Femur (tissue), 1 donor: ENCODE measurements at regions not wholly inside any gene's neighbourhood (a gene's known extent, or its start where the extent isn't known, plus 50 kb on each side); places are given as distances from the start of the nearest gene placed in this dataset.

Experiments
- DNase-seq: peaks from one replicate; pipeline ENCODE4 v3.0.0-alpha.2; 2017

DNA sequence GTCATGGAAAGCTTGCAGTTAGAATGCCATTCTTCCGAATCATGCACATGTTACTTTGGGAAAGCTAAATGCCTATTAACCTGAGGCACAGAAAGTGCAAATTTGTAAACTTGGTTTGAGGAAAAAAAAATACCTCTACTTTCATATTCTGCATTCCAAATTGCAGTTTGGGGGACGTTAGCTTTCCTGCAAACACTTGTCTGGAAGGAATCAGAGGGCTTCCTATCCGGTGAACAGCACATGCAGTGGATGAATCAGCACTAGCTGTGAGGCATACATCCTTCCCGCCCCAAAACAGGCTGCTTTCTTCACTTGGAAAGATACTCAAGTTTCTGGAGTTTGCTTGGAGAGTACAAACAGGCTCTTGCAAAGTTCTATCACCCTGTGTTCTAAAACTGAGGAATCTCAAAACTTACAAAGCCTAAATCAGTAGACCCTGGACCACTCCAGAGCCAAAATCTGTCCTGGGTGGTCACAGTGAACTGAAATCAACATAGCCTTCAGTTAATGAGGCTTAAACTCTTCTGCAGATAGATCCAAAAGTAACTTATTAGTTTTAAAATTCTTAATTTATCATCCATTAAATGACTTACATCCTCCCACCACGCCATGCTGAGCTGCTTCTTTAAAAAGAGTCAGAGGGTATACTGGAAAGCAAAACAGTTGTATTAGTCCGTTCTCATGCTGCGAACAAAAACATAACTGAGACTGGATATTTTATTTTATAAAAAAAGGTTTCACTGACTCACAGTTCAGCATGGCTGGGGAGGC lies 802.3 kb upstream of the ARGLU1 start:
- no peak for DNase-seq

DNA sequence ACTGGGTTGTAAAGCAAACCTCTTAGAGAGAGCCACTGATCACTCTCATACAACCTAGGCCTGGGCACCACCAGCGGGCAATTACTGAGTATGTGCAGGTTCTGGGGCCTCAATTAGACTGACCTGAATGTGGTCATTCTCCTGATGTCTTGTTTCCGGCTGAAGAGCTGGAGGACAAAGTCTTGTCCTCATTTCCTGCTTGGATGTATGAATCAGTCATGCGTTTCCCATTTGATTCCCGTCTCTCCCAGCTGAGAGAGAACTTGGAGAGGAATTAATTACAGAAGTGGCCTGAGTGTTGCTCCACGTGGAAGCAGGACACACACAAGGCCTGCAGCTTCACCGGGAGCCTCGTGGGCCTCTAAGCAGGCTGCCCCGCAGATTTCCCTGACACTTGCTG lies 799.3 kb upstream of the ARGLU1 start:
- DNase-seq: no peak

DNA sequence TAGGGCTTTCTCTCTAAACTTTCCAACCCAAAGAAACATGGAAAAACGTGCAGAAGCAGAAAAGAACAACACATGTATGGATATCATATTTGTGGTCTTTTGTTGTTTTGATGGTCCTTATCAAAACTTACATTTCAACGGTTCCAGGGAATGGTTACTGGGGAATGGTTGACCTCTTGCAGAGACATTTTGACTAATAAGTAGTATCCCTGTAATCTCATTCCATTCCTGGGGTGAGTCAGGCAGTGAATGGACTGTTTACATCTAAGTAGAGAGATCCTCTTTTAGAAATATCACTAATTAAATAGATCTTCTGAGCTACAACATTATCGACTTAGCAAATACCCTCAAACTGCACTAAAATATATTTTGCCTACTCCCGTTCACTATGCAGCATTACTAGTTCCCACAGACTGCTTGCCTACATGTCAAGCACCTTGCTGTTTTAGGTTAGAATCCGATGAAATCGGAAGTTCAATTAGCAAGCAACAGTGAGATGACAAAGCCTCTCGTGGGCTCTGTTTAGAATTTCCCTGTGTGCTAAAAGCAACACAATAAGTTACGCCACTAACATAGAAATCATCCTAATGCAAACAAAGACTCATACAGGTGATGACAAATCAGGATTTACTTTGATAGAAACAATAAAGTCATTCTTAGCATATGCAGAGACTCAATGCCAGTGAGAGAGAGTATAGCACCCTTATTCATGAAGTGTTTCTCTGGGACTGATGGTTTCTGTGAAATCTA lies 797.7 kb upstream of the ARGLU1 start:
- DNase-seq: no peak

DNA sequence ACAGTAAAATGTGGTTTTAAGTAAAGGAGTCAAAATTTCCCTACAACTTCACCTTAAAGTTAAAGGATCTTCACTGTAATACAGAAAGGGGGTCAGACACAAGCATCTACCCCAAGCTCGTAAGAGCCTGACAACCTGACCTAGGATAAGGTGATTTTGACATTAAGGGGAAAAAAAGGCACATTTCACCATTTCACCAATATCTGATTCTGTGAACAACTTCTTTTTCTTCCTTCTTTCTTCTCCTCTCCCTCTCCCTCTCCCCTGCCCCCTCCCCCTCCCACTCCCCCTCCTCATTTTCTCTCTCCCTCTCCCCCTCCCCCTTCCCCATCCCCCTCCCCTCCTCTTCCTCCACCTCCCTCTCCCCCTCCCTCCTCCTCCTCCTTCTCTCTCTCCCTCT lies 796.7 kb upstream of the ARGLU1 start:
- DNase-seq: no peak

DNA sequence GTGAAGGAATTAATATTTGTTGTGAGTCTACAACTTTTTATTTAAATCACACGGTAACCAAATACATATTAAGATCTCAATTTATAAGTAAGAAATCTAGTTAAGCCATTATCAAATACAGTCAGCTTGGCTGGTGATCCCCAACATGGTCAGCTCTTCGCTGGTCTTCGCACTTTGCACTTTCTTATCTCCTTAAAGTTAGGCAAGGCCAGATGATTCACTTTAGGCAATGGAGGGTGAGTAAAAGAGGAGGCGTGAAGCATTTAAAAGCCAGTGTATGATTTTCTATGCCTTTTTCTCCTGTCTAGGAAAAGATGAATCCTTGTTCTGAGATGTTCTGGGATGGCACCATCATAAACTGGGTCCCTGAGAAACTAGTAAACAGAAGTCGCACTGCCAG lies 793.7 kb upstream of the ARGLU1 start:
- no peak for DNase-seq

DNA sequence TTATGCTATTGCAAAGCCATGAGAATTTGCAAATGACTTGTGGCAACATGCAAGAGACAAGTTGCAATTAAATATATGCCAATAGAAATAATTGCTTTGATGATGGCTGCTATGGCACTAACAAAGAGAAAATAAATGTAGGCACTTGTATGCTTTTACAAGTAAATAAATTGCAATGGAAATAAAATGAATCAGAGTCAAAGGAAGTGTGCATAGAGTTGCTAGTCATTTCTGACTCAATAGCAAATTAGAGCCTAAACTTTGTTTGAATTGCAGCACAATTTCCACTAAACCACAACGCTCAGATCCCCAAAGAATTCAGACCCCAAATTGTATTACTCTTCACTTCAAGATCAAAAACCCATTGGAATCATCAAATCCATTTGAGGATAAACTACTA lies 792.1 kb upstream of the ARGLU1 start:
- DNase-seq: no peak

DNA sequence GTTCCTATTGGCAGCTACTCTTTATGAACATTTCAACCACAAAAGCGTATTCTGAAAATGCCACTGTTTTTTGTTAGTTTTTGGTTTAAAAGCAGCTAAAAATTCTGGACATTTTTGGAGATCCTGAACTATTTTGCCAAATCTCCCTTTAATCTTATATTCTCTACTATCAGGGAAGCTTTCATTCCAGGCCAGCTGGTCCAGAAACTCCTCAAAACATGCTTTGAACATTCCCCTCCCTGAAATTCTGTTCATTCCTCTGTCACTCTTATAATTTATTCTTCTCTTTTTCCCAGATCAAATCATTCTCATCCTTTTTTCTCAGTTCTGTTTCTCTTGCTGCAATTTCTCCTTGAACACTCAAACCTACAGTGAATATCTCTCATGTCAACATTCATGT lies 790.9 kb upstream of the ARGLU1 start:
- DNase-seq: no peak

DNA sequence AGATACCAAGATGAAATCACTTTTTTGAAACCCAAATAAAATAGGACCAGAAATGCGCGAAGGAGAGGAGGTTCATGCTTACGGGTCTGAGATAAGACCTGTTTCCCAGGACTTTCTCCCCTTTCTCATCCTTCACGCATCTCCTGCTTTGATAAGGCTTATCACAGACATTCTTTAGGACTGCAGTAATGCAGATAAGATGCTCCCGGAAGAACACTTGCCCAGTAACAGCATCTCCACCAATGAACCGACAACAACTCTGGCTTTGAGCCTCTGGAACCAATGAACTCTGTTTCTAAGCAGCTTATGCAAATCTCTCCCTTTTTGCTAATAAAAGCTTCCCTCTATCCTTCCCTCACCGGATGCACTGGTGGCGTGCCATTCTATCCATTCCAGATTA lies 783.4 kb upstream of the ARGLU1 start:
- DNase-seq: no peak

DNA sequence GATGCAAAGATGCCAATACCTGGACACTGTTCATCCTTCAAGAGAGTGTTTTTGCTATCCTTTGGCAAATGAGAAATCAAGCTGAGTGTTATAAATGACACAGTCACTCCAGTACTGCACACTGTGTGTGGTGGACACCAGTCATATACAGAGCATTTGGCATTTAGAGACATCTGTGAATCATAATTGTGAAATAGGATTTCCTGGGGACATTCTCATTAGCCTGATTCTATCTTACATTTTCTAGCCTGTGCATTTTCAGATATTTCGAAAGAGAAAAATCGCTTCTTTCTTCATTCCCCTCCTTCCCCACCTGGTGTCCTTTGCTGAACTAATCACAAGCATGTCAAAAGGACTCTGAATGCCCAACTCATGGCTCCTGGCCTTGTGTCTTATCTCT lies 781.0 kb upstream of the ARGLU1 start:
- DNase-seq: no peak

DNA sequence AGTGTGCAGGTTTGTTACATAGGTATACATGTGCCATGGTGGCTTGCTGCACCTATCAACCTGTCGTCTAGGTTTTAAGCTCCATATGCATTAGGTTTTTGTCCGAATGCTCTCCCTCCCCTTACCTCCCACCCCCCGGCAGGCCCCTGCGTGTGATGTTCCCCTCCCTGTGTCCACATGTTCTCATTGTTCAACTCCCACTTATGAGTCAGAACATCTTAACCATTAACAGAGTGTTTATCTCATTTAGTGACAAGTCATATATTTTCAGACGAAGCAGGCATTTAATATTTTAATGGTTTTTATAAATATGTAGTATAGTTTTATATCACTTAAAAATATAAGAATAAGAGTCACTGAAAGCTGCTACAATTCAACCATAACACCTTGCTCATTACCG lies 780.5 kb upstream of the ARGLU1 start:
- no peak for DNase-seq

DNA sequence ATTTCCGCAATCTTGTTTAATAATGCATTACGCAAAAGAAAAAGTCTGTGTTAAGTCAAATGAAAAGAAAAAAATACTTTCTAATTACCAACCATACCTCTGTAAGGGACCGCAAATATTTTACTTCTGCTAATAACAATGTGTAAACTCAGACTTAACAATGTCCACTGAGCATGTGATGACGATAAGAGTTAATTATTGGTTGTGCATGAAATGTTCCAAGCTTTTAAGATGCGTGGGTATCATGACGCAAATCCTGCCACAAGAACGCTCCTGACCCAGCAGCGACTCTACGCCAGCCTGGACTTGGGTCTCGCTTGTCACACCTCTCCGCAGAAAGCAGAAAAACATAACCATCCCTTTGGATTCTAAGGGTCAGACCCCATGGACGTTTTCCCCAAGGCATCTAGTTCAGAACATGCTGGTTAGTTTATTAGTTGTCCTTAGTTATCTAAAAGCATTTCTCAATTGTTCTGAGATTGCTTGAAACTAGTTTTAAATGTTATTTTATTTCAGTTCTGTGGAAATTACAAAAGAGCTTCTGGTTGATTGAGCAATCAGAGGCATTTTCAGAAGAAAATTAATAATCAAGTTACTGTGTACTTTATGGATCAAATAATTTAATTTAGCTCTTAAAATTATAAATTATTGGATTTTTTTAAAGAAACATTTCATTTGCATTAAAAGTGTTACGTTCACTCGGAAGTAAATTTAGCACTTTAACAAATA lies 779.9 kb upstream of the ARGLU1 start:
- no peak for DNase-seq

DNA sequence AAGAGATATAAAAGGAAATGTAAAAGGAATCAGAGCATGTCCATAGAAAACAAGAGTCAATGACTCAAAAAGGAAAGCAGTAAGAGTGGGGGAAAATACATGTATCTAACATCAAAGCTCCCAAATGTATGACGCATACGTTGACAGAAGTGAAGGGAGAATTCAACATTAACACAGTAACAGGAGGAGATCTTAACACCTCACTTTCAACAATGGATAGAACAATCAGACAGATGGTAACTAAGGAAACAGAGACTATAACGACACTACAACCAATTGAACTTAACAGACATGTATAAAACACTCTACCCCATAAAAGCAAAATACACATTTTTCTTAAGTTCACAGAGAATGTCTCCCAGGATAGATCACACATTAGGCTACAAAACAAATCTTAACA lies 774.8 kb upstream of the ARGLU1 start:
- no peak for DNase-seq

DNA sequence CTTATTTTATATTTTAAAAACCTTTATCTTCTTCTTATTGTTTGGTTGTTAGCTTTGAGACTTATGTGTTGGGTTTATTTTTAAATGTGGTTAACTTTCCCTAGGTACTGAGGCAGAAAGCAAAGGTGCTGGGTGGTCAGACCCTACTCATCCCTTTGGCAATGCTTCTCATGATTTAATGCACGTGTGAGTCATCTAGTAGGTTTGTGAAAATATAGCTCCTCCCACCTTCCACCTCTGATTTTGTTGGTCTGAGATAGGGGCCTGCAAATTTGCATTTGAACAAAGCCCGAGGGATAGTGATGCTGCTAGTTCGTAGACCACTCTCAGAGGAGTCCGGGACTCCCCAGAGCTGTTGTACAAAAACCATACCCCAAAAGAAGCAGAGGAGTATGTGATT lies 771.3 kb upstream of the ARGLU1 start:
- DNase-seq: no peak

DNA sequence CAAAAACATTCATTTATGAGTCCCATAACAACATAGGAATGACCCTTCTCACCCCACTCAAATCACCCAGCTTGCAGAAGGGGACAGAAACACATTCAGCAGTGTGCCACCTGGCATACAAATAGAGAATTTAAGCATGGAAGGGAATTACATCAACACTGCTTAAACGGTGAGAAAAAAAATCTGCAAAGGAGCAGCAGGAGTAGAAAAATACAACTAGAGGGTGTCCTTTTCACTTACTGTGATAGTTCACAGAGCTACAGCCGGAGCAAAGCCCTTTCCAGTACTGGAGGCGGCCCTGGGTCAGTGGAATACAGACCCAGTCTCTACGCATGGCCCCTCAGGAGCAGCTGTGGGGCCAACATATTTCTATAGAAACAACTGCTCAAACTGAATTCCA lies 764.3 kb upstream of the ARGLU1 start:
- no peak for DNase-seq

DNA sequence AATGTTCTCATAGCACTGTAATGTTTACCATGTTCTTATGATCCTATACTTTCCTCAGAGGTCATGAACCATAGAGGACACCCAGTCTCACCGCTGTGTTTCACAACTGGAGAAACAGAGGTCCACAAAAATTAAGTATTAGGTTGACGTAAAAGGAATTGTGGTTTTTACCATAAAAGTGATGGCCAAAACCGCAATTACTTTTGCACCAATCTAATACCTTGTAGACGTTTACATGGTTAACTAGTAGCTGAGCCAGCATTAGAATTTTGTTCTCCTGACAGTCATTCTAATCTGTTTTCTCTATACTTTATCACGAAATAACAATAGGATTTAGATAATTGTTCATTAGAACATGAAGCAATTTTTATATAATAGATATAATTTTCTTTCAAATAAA lies 763.4 kb upstream of the ARGLU1 start:
- no peak for DNase-seq

DNA sequence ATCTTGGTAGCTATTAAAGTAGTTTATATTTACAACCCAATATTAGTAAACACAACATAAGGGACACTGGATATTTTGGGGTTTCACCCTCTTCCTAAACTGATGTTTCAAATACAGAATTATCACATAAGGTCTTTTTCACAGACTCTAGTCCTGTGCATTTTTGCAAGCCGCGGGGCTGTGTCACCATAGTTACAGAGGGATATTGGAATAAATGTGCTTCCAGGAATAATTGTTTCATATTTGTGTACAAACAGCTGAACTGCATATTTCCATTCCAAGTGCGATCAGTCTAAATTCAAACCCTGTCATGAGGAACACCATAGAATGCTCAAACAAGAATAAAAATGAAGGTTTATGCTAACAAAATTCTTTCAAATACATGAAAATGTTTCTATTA lies 762.5 kb upstream of the ARGLU1 start:
- no peak for DNase-seq

DNA sequence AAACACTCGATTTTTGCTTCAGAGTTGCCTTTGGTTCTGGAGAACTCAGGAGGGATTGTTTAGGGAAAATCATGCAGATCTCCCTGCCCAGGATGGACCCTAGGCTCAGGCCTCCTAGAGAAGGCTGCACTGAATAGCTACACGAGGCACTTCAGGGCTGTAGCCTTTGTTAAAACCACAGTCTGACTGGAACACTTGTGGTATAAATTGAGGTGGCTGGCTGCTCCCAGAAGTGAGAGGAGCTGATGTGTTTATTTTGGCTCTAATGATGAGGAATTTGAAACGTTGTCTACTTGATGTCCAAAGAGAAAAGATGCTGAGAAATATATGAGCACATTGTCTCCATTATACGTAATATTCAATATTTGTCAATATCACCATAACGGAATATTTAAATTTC lies 762.1 kb upstream of the ARGLU1 start:
- DNase-seq: no peak

DNA sequence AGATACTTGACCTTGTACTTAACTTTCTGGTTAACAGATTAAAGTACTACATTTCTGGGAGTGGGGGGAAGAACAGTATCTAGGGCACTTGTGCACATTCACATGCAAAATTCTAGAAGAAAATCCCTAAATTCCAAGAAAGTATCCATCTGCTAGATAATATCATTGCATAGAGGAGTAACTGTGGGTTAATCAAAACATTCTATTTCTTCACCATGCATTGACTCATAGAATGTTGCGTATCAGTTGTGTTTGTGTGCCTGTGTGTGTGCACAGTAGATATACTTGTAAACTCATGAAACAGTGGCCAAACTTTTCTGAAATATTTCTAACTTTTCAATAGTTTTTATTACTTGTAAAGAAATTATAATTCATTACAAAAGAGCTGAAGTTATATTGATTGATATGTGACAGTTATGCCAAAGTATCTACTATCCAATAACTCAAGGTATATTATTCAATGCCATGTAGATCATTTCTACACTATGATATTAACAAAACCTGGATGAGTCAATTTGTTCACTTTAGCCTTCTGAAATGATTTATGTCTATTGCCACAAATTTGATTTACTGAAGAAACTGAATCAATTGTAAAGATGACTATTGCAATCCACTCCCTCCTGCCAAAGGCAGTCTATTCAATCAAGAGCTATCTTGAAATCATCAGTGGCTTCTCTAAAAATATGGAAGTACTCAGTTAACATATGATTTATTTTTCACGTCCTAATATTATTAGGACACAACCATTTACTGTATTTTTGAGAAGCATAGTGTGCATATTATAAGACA lies 756.7 kb upstream of the ARGLU1 start:
- DNase-seq: no peak

DNA sequence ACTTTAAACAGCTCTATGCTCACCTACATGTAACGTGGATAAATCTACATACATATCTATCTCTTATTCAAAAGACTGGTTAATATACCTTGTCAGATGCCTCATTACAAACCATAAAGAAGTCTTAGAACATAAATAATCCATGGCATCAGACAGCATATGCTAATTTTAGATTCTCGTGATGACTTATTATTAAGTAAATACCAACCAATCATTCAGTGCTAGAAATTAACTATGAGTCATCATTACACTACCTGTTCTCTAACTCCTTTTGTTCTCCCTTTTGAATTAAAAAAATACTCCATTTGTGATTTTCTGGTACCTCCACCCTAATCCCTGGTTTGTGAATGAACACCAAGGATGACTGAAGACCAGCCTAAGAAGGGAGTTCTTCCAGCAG lies 754.3 kb upstream of the ARGLU1 start:
- DNase-seq: no peak

DNA sequence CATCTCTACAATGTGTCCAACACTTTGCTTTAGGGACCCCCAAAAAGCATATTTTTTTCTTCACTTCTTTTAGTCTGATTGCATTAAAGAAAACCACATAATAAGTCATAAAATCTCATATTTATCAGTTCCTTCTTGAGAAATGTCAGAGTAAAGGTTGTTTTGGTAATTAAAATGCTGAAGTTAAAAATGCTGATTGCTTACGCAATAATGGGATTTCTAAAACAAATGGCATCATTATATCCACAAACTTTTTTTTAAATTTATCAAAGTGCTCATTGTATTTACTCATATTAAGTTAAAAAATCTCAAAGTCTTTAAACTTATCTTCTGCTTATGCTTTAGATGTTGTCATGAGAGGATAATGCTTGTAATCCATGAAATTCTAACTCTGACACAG lies 737.2 kb upstream of the ARGLU1 start:
- no peak for DNase-seq

DNA sequence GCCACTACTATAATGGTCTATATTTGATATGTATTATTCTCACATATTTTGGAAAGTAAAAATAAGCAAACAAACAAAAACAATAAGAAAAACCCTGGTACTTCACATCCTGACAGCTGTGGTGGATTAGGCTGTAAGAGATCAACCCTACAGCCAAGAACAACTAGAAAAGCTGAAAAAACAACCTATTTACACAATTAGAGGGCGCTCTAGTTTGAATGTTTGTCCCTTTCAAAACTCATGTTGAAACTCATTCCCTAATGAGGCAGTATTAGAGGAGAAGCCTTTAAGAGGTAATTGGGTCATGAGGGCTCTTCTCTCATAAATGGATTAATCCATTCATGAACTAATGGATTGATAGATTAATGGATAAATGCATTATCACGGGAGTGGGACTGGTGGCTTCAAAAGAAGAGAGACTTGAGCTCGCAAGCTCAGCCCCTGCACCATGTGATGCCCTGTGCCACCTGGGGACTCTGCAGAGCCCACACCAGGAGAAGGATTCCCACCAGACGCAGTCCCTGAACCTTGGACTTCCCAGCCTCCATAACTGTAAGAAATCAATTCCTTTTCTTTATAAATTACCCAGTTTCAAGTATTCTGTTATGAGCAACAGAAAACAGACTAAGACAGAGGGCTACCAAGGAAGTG lies 733.9 kb upstream of the ARGLU1 start:
- no peak for DNase-seq

DNA sequence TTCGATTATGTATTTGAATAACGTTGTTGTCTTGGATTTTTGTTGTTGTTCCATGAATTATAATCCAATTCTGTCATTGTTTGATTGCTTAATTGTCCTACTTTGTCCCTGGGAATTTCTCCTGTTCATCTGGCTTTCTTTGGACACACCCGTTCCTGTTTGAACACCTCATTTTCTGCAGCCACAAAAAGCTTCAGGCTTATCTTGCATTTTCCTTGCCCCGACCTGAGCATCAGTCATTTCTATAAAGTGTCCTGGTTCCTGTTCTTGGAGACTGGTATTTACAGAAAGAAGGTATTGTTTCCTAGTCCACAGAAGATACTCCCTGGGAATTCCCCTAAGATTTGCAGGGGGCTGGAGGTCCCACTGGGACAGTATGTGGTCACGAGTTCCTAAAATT lies 731.8 kb upstream of the ARGLU1 start:
- no peak for DNase-seq

DNA sequence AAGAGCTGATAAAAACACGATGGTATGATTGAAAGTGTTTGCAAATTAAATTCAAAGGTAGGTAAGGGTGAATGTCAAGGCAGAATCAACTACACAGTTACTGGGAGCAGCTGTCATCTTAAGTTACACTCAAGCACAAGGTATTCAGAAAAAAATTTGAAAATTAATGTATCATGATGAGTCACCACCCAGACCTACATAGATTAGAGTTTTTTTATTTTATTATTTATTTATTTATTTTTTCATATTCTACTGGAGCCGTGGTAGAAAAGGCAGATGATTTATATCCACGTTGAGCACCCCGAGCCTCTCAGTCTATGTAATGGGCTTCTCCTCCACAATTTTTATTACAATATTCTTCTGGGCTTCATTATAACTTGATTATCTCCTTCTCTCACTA lies 728.9 kb upstream of the ARGLU1 start:
- DNase-seq: no peak
